Adrenal gland (tissue), 9 donors: ENCODE measurements at regions not wholly inside any gene's neighbourhood (a gene's known extent, or its start where the extent isn't known, plus 50 kb on each side); places are given as distances from the start of the nearest gene placed in this dataset.

ENCODE experiments used
- DNase-seq, 7 donors: peaks; one replicate each; pipeline ENCODE4 v3.0.0-alpha.2; 2019 to 2020
- H3K27ac ChIP-seq, 5 donors: fragments of 200-600 bp; sonication (generic) in 4 of 5; 1 replicate in 3 of 5; 2 replicates in 2 of 5; pipeline versions ENCODE4 v1.5.1 to v1.8.0; 2016 to 2020; ENCODE audit warnings: mild to moderate bottlenecking in 1 of 5
- H3K27me3 ChIP-seq: fragments of 200-600 bp; 2 replicates; pipeline ENCODE4 v1.8.0; 2021
- H3K36me3 ChIP-seq, 2 donors: fragments of 200-600 bp; replicated peaks in 1 of 2; 1 replicate in 1 of 2; 2 replicates in 1 of 2; pipeline versions ENCODE4 v1.5.1 to v1.8.0; 2018 to 2022
- H3K4me1 ChIP-seq, 2 donors: fragments of 200-600 bp; replicated peaks in 1 of 2; 1 replicate in 1 of 2; 2 replicates in 1 of 2; pipeline versions ENCODE4 v1.5.1 to v1.8.0; 2018 to 2021
- H3K4me3 ChIP-seq, 4 donors: fragments of 200-600 bp; sonication (generic) in 3 of 4; one replicate each; pipeline ENCODE4 v1.5.1; 2016 to 2018
- H3K9me3 ChIP-seq, 3 donors: fragments of 200-600 bp; sonication (generic) in 1 of 3; replicated peaks in 1 of 3; 1 replicate in 2 of 3; 2 replicates in 1 of 3; pipeline versions ENCODE4 v1.5.1 to v1.8.0; 2016 to 2021
- CTCF ChIP-seq, 6 experiments: fragments of 450-650 bp in 4 of 6; fragments of 200-600 bp in 2 of 6; sonication (generic) in 1 of 6; IDR thresholded peaks; 1 replicate in 5 of 6; 2 replicates in 1 of 6; pipeline versions ENCODE4 v1.5.1 to v1.8.0; 2016 to 2021; ENCODE audit warnings: antibody characterized with exemption in 6 of 6, mild to moderate bottlenecking in 2 of 6, moderate library complexity in 1 of 6
- POLR2A ChIP-seq, 2 donors: fragments of 450-650 bp; IDR thresholded peaks; one replicate each; pipeline ENCODE4 v1.6.1; 2017; ENCODE audit warnings: antibody characterized with exemption in 2 of 2, mild to moderate bottlenecking in 2 of 2, moderate library complexity in 1 of 2
- WGBS, 4 donors: extraction: QIAGEN DNeasy Blood & Tissue Kit in 2 of 4; methylation state at CpG; one replicate each; pipeline versions ENCODE4 v1.1.5 to v1.1.7; 2013 to 2017; 5-methylcytosine and 5-hydroxymethylcytosine counted together
- intact Hi-C, 2 donors: fragments of 100-400 bp; cut with DNase I; formaldehyde crosslinking; loops; one replicate each; pipeline versions ENCODE4 v1.14.1 to v1.15.0; 2022 to 2023
- donor health status: healthy with polysubstance abuse.
- donor health status: Bipolar disorder and iron deficiency.
- donor health status: DM: yes; HTN: yes; CAD: no.
- donor health status: DM: no; HTN: no; CAD: no.
- donor health status: DM: no; HTN: no; CAD: no.

- DNase-seq: no peak
- no peak overlapping the region for H3K27ac ChIP-seq
- TF ChIP-seq CTCF (IDR thresholded peaks at IDR 0.05): no peak
- TF ChIP-seq POLR2A (IDR thresholded peaks at IDR 0.05): no peak
- H3K36me3 ChIP-seq: no peaks in the 10 kb centered on the region
- 40 to 52% (median 46%) methylated on average over 5 of the region's 5 CpGs for WGBS, 4 donors
- no peaks in the 10 kb centered on the region for H3K4me1 ChIP-seq
- intact Hi-C loops: no loop called here
- no peak overlapping the region for H3K4me3 ChIP-seq
- H3K27me3 ChIP-seq: no peaks in the 10 kb centered on the region
- H3K9me3 ChIP-seq: no peaks in the 10 kb centered on the region
Observed at GRCh38 chr16:9225527-9226316, 134.3 kb downstream of the HAPSTR1 start.

- H3K9me3 ChIP-seq: no peaks in the 10 kb centered on the region
- H3K27me3 ChIP-seq: no peaks in the 10 kb centered on the region
- no peak overlapping the region for H3K4me3 ChIP-seq
- 45 to 61% (median 49%) methylated on average over 7 of the region's 7 CpGs for WGBS, 4 donors
- intact Hi-C loops: no loop called here
- H3K27ac ChIP-seq: no peak overlapping the region
- TF ChIP-seq CTCF (IDR thresholded peaks at IDR 0.05) (no peak), POLR2A (IDR thresholded peaks at IDR 0.05) (no peak)
- DNase-seq: no peak
- H3K36me3 ChIP-seq: no peaks in the 10 kb centered on the region
- H3K4me1 ChIP-seq: no peaks in the 10 kb centered on the region
Observed at GRCh38 chr16:9226924-9227323, 135.5 kb downstream of the HAPSTR1 start.

GRCh38 chr16:9231039-9231438 is 139.6 kb downstream of the HAPSTR1 start:
- WGBS, 4 donors: 30 to 73% (median 47%) methylated on average over 2 of the region's 2 CpGs

More at GRCh38 chr16:9231039-9231438, 139.6 kb downstream of the HAPSTR1 start:
- Histone ChIP-seq H3K27ac (no peak overlapping the region), H3K4me3 (no peak overlapping the region), H3K4me1 (no peaks in the 10 kb centered on the region), H3K36me3 (no peaks in the 10 kb centered on the region), H3K27me3 (no peaks in the 10 kb centered on the region), H3K9me3 (no peaks in the 10 kb centered on the region)
- no peak for TF ChIP-seq POLR2A (IDR thresholded peaks at IDR 0.05)
- TF ChIP-seq CTCF (IDR thresholded peaks at IDR 0.05): no peak
- intact Hi-C loops: no loop called here
- no peak for DNase-seq
